GM18519 (cell line): ENCODE measurements at regions not wholly inside any gene's neighbourhood (a gene's known extent, or its start where the extent isn't known, plus 50 kb on each side); places are given as distances from the start of the nearest gene placed in this dataset.
"Not testable (repeated sequence)": the region's sequence is repeated elsewhere in the genome, so short reads cannot be mapped to it uniquely, and the experiment has no call there.

ENCODE experiments used
- ATAC-seq: cut with Tn5 transposase; IDR thresholded peaks from one replicate; pipeline ENCODE4 v1.9.1; 2021; ENCODE audit warnings: mild to moderate bottlenecking, moderate library complexity; ENCODE audit not compliant: unreplicated experiment, low FRiP score

GRCh38 chr6:103858003-103858402, 1001.7 kb downstream of the HACE1 start:
- ATAC-seq: no peak

- no peak for ATAC-seq
Measured at GRCh38 chr6:103855750-103856149, 1004.0 kb downstream of the HACE1 start.

GRCh38 chr6:103854059-103854458, 1005.7 kb downstream of the HACE1 start:
- ATAC-seq: no peak

- no peak for ATAC-seq
Measured at GRCh38 chr6:103838457-103838856, 1021.3 kb downstream of the HACE1 start.

- ATAC-seq: no peak
Measured at GRCh38 chr6:103826209-103826608, 1033.5 kb downstream of the HACE1 start.

- ATAC-seq: no peak
Measured at GRCh38 chr6:103820148-103820547, 1039.6 kb downstream of the HACE1 start.

GRCh38 chr6:103819509-103819908, 1040.2 kb downstream of the HACE1 start:
- no peak for ATAC-seq

- no peak for ATAC-seq
Measured at GRCh38 chr6:103812970-103813369, 1046.7 kb downstream of the HACE1 start.

GRCh38 chr6:103801901-103802479, 1057.7 kb downstream of the HACE1 start:
- ATAC-seq: not testable (repeated sequence)

GRCh38 chr6:103799971-103800670, 1059.6 kb downstream of the HACE1 start:
- no peak for ATAC-seq

GRCh38 chr6:103798166-103798565, 1061.6 kb downstream of the HACE1 start:
- no peak for ATAC-seq

GRCh38 chr6:103797738-103798137, 1062.0 kb downstream of the HACE1 start:
- no peak for ATAC-seq

GRCh38 chr6:103791458-103791857, 1068.3 kb downstream of the HACE1 start:
- no peak for ATAC-seq

GRCh38 chr6:103784117-103784516, 1075.6 kb downstream of the HACE1 start:
- ATAC-seq: no peak

- ATAC-seq: no peak
Measured at GRCh38 chr6:103783329-103783728, 1076.4 kb downstream of the HACE1 start.

GRCh38 chr6:103769431-103769830, 1090.3 kb downstream of the HACE1 start:
- no peak for ATAC-seq

- ATAC-seq: no peak
Measured at GRCh38 chr6:103750603-103751002, 1109.1 kb downstream of the HACE1 start.

- ATAC-seq: no peak
Measured at GRCh38 chr6:103734016-103734415, 1125.7 kb downstream of the HACE1 start.

GRCh38 chr6:103729658-103730057, 1130.1 kb downstream of the HACE1 start:
- no peak for ATAC-seq

- ATAC-seq: no peak
Measured at GRCh38 chr6:103723438-103724322, 1136.0 kb downstream of the HACE1 start.

- no peak for ATAC-seq
Measured at GRCh38 chr6:103722683-103723082, 1137.0 kb downstream of the HACE1 start.
